GM12878 (cell line): ENCODE measurements at regions not wholly inside any gene's neighbourhood (a gene's known extent, or its start where the extent isn't known, plus 50 kb on each side); places are given as distances from the start of the nearest gene placed in this dataset.

ENCODE experiments used
- ATAC-seq: fragments of 200-7000 bp; cut with Tn5 transposase; 3 replicates; pipeline ENCODE4 v1.9.1; 2020; ENCODE audit warnings: mild to moderate bottlenecking, moderate library complexity
- BruUV-seq: library from RNA; stranded (reverse); fragments of 400-500 nt; replicated peaks from 2 replicates; lab custom pipeline; 2021; lab: Mats Ljungman, UMichigan
- CTCF ChIA-PET: fragments of 300-600 bp; sonication (Branson Sonifier 250); formaldehyde crosslinking; extraction: SDS; loops from one replicate; lab custom pipeline; 2021; ENCODE audit warnings: inconsistent platforms; lab: Yijun Ruan, JAX
- POLR2A ChIA-PET: fragments of 350-600 bp; formaldehyde crosslinking; extraction: SDS; loops from one replicate; lab custom pipeline; 2021; ENCODE audit warnings: inconsistent platforms; lab: Charles Lee
- RAD21 ChIA-PET: fragments of 300-600 bp; sonication (Branson Sonifier 250); formaldehyde crosslinking; loops from one replicate; lab custom pipeline; 2023; ENCODE audit warnings: antibody characterized with exemption; ENCODE audit not compliant: unreplicated experiment; lab: Charles Lee
- SMC1A ChIA-PET: fragments of 300-600 bp; sonication (Branson Sonifier 250); formaldehyde crosslinking; loops from one replicate; lab custom pipeline; 2023; ENCODE audit not compliant: unreplicated experiment, uncharacterized antibody; lab: Charles Lee
- DNase-seq: peaks from one replicate; pipeline ENCODE4 v3.0.0-alpha.2; 2011; ENCODE audit warnings: low read depth, low spot score
- FAIRE-seq: peaks from 3 replicates; lab custom pipeline; 2011; peaks lifted over from hg19 to GRCh38; lab: Jason Lieb, UNC
- H2AFZ ChIP-seq: 2 replicates; pipeline ENCODE4 v1.6.0; 2011; ENCODE audit warnings: low read depth, low read length, control low read depth; ENCODE audit not compliant: control insufficient read depth
- H3K27ac ChIP-seq: 2 replicates; pipeline ENCODE4 v1.5.1; 2011; ENCODE audit warnings: control low read depth; ENCODE audit not compliant: control insufficient read depth, insufficient read depth
- H3K27me3 ChIP-seq, 2 experiments: replicated peaks in 1 of 2; 2 replicates each; pipeline versions ENCODE4 v1.6.0 to v1.6.1; 2011; ENCODE audit warnings: low read length in 1 of 2; ENCODE audit not compliant: control insufficient read depth in 2 of 2, insufficient read depth in 2 of 2
- H3K36me3 ChIP-seq, 2 experiments: 2 replicates each; pipeline ENCODE4 v1.5.1; 2011; ENCODE audit warnings: low read length in 1 of 2; ENCODE audit not compliant: control insufficient read depth in 2 of 2, insufficient read depth in 2 of 2
- H3K4me1 ChIP-seq: 2 replicates; pipeline ENCODE4 v1.6.1; 2011; ENCODE audit warnings: mild to moderate bottlenecking, low read length, moderate library complexity, mixed read lengths; ENCODE audit not compliant: control insufficient read depth, insufficient read depth
- H3K4me2 ChIP-seq: 2 replicates; pipeline ENCODE4 v1.6.0; 2011; ENCODE audit warnings: control low read depth; ENCODE audit not compliant: control insufficient read depth, insufficient read depth
- H3K4me3 ChIP-seq: fragments of 200-600 bp; sonication (generic); 2 replicates; pipeline ENCODE4 v1.5.1; 2016
- H3K79me2 ChIP-seq: 2 replicates; pipeline ENCODE4 v1.6.0; 2011; ENCODE audit warnings: low read length; ENCODE audit not compliant: control insufficient read depth, insufficient read depth
- H3K9ac ChIP-seq: 2 replicates; pipeline ENCODE4 v1.8.0; 2011; ENCODE audit warnings: low read length, control low read depth, mixed read lengths; ENCODE audit not compliant: control insufficient read depth, insufficient read depth
- H3K9me3 ChIP-seq: replicated peaks from 3 replicates; pipeline ENCODE4 v1.5.1; 2011; ENCODE audit warnings: mild to moderate bottlenecking, low read length; ENCODE audit not compliant: control insufficient read depth, insufficient read depth
- H4K20me1 ChIP-seq: 2 replicates; pipeline ENCODE4 v1.6.0; 2011; ENCODE audit not compliant: control insufficient read depth, insufficient read depth
- CHD2 ChIP-seq: IDR thresholded peaks from 2 replicates; pipeline ENCODE4 v1.6.1; 2011; ENCODE audit warnings: low read depth, low read length, improper control_type of control experiment, borderline replicate concordance
- CREB1 ChIP-seq: IDR thresholded peaks from 2 replicates; pipeline ENCODE4 v1.6.1; 2012; ENCODE audit warnings: low read depth, mild to moderate bottlenecking, inconsistent platforms
- EZH2 ChIP-seq: IDR thresholded peaks from 2 replicates; pipeline ENCODE4 v1.6.1; 2012; ENCODE audit warnings: low read depth, mild to moderate bottlenecking, control low read depth, inconsistent platforms, low read length, borderline replicate concordance; ENCODE audit not compliant: control insufficient read depth
- MTA2 ChIP-seq: fragments of 450-650 bp; IDR thresholded peaks from 2 replicates; pipeline ENCODE4 v1.6.1; 2016; ENCODE audit warnings: low read depth, mild to moderate bottlenecking, moderate library complexity
- MYC ChIP-seq: IDR thresholded peaks from 2 replicates; pipeline ENCODE4 v1.6.1; 2011; ENCODE audit warnings: mild to moderate bottlenecking, low read length, moderate library complexity, inconsistent platforms; ENCODE audit not compliant: insufficient read depth, insufficient replicate concordance, insufficient read length, severe bottlenecking
- PML ChIP-seq: IDR thresholded peaks from 2 replicates; pipeline ENCODE4 v1.6.1; 2012; ENCODE audit warnings: low read length, inconsistent platforms
- POLR2AphosphoS2 ChIP-seq: IDR thresholded peaks from 2 replicates; pipeline ENCODE4 v1.6.1; 2011; ENCODE audit warnings: low read depth, mild to moderate bottlenecking, low read length, improper control_type of control experiment, moderate library complexity
- RAD21 ChIP-seq: IDR thresholded peaks from 2 replicates; pipeline ENCODE4 v1.6.1; 2011; ENCODE audit warnings: mild to moderate bottlenecking, low read depth, low read length, moderate library complexity; ENCODE audit not compliant: insufficient read depth
- RB1 ChIP-seq: fragments of 450-650 bp; formaldehyde crosslinking; IDR thresholded peaks from 2 replicates; pipeline ENCODE4 v1.6.1; 2017; ENCODE audit warnings: mild to moderate bottlenecking, borderline replicate concordance
- RFX5 ChIP-seq: IDR thresholded peaks from 2 replicates; pipeline ENCODE4 v1.6.1; 2011; ENCODE audit warnings: low read depth, low read length, improper control_type of control experiment
- SIX5 ChIP-seq: IDR thresholded peaks from 2 replicates; pipeline ENCODE4 v1.6.1; 2011; ENCODE audit warnings: mild to moderate bottlenecking, low read depth, low read length, moderate library complexity; ENCODE audit not compliant: severe bottlenecking
- SMAD5 ChIP-seq: IDR thresholded peaks from 2 replicates; pipeline ENCODE4 v1.6.1; 2016; ENCODE audit warnings: antibody characterized with exemption, low read depth
- SPI1 ChIP-seq: IDR thresholded peaks from 2 replicates; pipeline ENCODE4 v1.6.1; 2011; ENCODE audit warnings: low read depth, mild to moderate bottlenecking, low read length, moderate library complexity, borderline replicate concordance; ENCODE audit not compliant: insufficient read depth
- STAT1 ChIP-seq: fragments of 450-650 bp; conservative IDR thresholded peaks from 2 replicates; pipeline ENCODE4 v1.6.1; 2014; ENCODE audit warnings: antibody characterized with exemption, mild to moderate bottlenecking
- TCF12 ChIP-seq: IDR thresholded peaks from 2 replicates; pipeline ENCODE4 v1.6.1; 2011; ENCODE audit warnings: low read depth, mild to moderate bottlenecking, low read length
- ZNF217 ChIP-seq: fragments of 450-650 bp; IDR thresholded peaks from 2 replicates; pipeline ENCODE4 v1.6.1; 2017; ENCODE audit warnings: antibody characterized with exemption, mild to moderate bottlenecking
- WGBS: methylation state at CpG from one replicate; pipeline ENCODE4 v1.1.6; 2016; ENCODE audit warnings: low lambda C conversion rate; ENCODE audit not compliant: insufficient replicate concordance, insufficient coverage; ENCODE audit errors: missing lambda C conversion rate; 5-methylcytosine and 5-hydroxymethylcytosine counted together
- in situ Hi-C: fragments of 300-500 bp; cut with MboI; formaldehyde crosslinking; loops from 9 replicates; pipeline ENCODE4 v1.14.3; 2018; ENCODE audit warnings: mixed read lengths
- intact Hi-C: fragments of 100-400 bp; cut with micrococcal nuclease; formaldehyde crosslinking; loops from one replicate; pipeline ENCODE4 v1.14.2; 2022; ENCODE audit not compliant: unreplicated experiment
- TF ChIP-seq, protein P1 (sequence below): fragments of 150-350 bp; IDR thresholded peaks from 2 replicates; pipeline ENCODE4 v1.6.1; 2016; ENCODE audit warnings: low read depth, low read length

DNA sequence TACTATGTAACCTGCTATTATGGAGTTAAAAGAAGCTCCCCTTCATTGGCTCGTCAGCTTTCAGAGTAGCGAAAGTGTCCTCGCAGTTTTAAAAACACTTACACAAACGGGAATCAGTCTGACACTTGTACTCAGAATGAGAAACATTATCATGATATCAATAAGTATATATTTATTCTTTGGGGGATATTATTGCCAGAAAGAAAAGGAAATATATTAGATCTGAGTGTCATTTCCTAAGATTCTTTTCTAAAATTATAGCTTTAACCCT, 584.5 kb downstream of the ZEB2 start:
- ATAC-seq: no peak
- TF ChIP-seq ZNF217 (no peak), MTA2 (no peak), SIX5 (no peak), STAT1 (no peak), SMAD5 (no peak), RAD21 (no peak), RFX5 (no peak), POLR2AphosphoS2 (no peak), CREB1 (no peak), PML (no peak), CHD2 (no peak), SPI1 (no peak), TCF12 (no peak), RB1 (no peak), MYC (no peak), EZH2 (no peak)
- TF ChIP-seq, protein P1, sequence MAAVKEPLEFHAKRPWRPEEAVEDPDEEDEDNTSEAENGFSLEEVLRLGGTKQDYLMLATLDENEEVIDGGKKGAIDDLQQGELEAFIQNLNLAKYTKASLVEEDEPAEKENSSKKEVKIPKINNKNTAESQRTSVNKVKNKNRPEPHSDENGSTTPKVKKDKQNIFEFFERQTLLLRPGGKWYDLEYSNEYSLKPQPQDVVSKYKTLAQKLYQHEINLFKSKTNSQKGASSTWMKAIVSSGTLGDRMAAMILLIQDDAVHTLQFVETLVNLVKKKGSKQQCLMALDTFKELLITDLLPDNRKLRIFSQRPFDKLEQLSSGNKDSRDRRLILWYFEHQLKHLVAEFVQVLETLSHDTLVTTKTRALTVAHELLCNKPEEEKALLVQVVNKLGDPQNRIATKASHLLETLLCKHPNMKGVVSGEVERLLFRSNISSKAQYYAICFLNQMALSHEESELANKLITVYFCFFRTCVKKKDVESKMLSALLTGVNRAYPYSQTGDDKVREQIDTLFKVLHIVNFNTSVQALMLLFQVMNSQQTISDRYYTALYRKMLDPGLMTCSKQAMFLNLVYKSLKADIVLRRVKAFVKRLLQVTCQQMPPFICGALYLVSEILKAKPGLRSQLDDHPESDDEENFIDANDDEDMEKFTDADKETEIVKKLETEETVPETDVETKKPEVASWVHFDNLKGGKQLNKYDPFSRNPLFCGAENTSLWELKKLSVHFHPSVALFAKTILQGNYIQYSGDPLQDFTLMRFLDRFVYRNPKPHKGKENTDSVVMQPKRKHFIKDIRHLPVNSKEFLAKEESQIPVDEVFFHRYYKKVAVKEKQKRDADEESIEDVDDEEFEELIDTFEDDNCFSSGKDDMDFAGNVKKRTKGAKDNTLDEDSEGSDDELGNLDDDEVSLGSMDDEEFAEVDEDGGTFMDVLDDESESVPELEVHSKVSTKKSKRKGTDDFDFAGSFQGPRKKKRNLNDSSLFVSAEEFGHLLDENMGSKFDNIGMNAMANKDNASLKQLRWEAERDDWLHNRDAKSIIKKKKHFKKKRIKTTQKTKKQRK: no peak
- DNase-seq: no peak
- ChIA-PET CTCF (interaction anchor here (3.5 kb wide), 1 partner anchor 14 kb away, joined by 18 read pairs; no protein-coding TSS in a partner anchor), RAD21 (no interaction called here), POLR2A (no interaction called here), SMC1A (interaction anchor here (2.8 kb wide), 1 partner anchor 15 kb away, joined by 16 read pairs; no protein-coding TSS in a partner anchor)
- 94% methylated on average over 4 of the region's 4 CpGs for WGBS
- no peak overlapping the region for H3K4me3 ChIP-seq
- no peak overlapping the region for H2AFZ ChIP-seq
- intact Hi-C loops: no loop called here
- in situ Hi-C loops: no loop called here
- H3K36me3 ChIP-seq: no peaks in the 10 kb centered on the region
- no peaks in the 10 kb centered on the region for H3K79me2 ChIP-seq
- H3K27ac ChIP-seq: no peak overlapping the region
- H3K4me1 ChIP-seq: no peaks in the 10 kb centered on the region
- no peak overlapping the region for H3K4me2 ChIP-seq
- no peaks in the 10 kb centered on the region for H4K20me1 ChIP-seq
- peaks cover 0 to 14% of the 10 kb centered on the region in 2 experiments for H3K27me3 ChIP-seq
- no peak overlapping the region for H3K9ac ChIP-seq
- BruUV-seq: no TSS peak
- H3K9me3 ChIP-seq: no peaks in the 10 kb centered on the region
- no peak for FAIRE-seq
